ENCODE measurements at regions not wholly inside any gene's neighbourhood (a gene's known extent, or its start where the extent isn't known, plus 50 kb on each side); places are given as distances from the start of the nearest gene placed in this dataset.

DNA sequence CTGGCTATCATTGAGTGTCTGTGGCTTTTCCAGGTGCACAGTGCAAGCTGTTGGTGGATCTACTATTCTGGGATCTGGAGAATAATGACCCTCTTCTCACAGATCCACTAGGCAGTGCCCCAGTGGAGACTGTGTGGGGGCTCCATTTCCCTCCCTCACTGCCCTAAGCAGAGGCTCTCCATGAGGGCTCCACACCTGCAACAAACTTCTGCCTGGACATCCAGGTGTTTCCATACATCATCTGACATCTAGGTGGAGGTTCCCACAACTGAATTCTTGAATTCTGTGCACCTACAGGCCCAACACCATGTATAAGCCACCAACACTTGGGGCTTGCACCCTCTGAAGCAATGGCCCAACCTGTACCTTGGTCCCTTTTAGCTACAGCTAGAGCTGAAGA is 775.4 kb upstream of the CDH2 start:
- Histone ChIP-seq H3K27me3 (no peaks in the 10 kb centered on the region), H3K4me3 (no peak overlapping the region), H3K36me3 (no peaks in the 10 kb centered on the region), H3K27ac (no peak overlapping the region), H3K4me1 (ENCODE audit: low read depth) (no peaks in the 10 kb centered on the region), H3K9me3 (ENCODE audit: low read depth) (no peaks in the 10 kb centered on the region)
- TF ChIP-seq, protein P1, sequence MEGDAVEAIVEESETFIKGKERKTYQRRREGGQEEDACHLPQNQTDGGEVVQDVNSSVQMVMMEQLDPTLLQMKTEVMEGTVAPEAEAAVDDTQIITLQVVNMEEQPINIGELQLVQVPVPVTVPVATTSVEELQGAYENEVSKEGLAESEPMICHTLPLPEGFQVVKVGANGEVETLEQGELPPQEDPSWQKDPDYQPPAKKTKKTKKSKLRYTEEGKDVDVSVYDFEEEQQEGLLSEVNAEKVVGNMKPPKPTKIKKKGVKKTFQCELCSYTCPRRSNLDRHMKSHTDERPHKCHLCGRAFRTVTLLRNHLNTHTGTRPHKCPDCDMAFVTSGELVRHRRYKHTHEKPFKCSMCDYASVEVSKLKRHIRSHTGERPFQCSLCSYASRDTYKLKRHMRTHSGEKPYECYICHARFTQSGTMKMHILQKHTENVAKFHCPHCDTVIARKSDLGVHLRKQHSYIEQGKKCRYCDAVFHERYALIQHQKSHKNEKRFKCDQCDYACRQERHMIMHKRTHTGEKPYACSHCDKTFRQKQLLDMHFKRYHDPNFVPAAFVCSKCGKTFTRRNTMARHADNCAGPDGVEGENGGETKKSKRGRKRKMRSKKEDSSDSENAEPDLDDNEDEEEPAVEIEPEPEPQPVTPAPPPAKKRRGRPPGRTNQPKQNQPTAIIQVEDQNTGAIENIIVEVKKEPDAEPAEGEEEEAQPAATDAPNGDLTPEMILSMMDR (IDR thresholded peaks at IDR 0.05; ENCODE audit: low read depth, low read length), result no peak
- no peak for DNase-seq (ENCODE audit: low read depth in 1 of 2, low spot score in 1 of 2)

DNA sequence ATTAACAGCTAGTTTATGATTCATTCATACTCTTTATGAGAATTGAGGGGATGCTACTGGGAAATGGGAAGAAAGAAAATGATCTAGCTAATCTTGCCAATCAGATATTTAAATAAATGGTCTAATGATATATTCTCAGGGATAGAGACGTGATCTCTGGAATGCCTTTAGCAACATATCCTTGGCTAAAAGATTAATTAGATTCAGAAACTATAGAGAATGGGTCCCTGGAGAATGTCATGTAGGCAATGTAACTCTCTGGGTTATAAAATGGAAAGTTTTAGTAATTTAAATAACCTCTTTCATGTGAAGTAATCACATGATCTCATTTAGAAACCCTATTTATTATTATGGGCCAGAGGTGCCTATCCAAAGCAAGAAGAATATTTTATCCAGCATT is 771.0 kb upstream of the CDH2 start:
- H3K4me1 ChIP-seq (ENCODE audit: low read depth), result no peaks in the 10 kb centered on the region
- H3K36me3 ChIP-seq, result no peaks in the 10 kb centered on the region
- H3K4me3 ChIP-seq, result no peak overlapping the region
- TF ChIP-seq, protein P1 (IDR thresholded peaks at IDR 0.05; ENCODE audit: low read depth, low read length), result no peak
- H3K27ac ChIP-seq, result no peak overlapping the region
- H3K27me3 ChIP-seq, result no peaks in the 10 kb centered on the region
- no peaks in the 10 kb centered on the region for H3K9me3 ChIP-seq (ENCODE audit: low read depth)
- no peak for DNase-seq (ENCODE audit: low read depth in 1 of 2, low spot score in 1 of 2)

DNA sequence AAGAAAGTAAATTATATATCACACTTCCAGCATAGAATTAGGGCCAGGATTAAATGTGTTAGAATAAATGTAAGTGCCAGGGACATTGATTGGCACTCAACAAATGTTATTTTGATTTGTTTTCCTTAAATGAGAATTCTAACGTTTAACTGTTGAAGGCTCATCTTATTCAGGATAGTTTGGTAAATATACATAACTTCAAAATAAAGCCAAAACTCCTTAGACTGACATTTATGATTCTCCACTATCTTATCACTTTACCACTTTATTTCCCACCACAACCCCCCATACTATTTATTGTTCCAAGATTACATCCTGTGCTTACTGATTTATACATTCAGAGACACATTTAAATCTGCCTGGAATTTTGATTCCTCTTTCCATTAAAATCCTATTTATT is 769.5 kb upstream of the CDH2 start:
- DNase-seq (ENCODE audit: low read depth in 1 of 2, low spot score in 1 of 2), result no peak
- H3K4me1 ChIP-seq (ENCODE audit: low read depth), result no peaks in the 10 kb centered on the region
- H3K27me3 ChIP-seq, result no peaks in the 10 kb centered on the region
- H3K4me3 ChIP-seq, result no peak overlapping the region
- H3K9me3 ChIP-seq (ENCODE audit: low read depth), result no peaks in the 10 kb centered on the region
- TF ChIP-seq, protein P1 (IDR thresholded peaks at IDR 0.05; ENCODE audit: low read depth, low read length), result no peak
- no peaks in the 10 kb centered on the region for H3K36me3 ChIP-seq
- no peak overlapping the region for H3K27ac ChIP-seq

DNA sequence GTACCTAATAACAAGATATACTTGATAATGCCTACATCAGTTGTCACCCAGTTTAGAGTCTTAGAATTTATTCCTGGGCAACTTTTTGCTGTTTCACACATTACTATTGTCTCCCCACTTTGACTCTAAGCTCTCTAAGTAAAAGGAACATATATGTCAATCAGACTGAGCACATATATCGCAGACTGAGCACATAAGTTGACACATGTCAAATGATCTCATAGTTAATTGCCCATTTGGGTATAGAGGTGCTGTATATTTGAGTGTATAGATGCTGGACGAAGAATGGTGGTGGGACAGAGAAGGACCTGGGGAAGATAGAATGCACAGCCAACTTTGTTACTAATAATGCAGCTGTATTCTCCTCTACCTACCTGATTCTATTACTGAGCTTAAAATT is 746.0 kb upstream of the CDH2 start:
- DNase-seq (ENCODE audit: low read depth in 1 of 2, low spot score in 1 of 2), result no peak
- Histone ChIP-seq H3K27ac (no peak overlapping the region), H3K9me3 (ENCODE audit: low read depth) (no peaks in the 10 kb centered on the region), H3K27me3 (no peaks in the 10 kb centered on the region), H3K36me3 (no peaks in the 10 kb centered on the region), H3K4me3 (no peak overlapping the region), H3K4me1 (ENCODE audit: low read depth) (no peaks in the 10 kb centered on the region)
- TF ChIP-seq, protein P1 (IDR thresholded peaks at IDR 0.05; ENCODE audit: low read depth, low read length), result no peak

DNA sequence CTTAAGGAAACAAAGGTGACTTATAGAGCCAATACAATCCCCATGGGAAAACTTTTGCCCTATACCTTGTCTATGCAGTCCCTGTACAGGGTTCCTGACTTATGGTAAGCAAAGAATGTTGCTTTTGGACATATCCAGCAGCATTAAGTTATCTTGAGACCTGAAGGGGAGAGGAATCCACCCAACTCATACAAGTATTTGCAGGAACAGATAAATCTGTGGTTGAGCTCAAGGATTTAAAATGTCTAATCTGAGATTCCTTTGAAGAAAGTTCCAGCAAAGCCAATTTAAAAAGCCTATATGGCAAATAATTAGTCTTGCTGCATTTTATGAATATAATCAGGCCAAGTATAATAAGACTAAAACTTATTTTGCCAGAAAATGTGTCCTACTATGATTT is 739.5 kb upstream of the CDH2 start:
- TF ChIP-seq, protein P1 (IDR thresholded peaks at IDR 0.05; ENCODE audit: low read depth, low read length), result no peak
- no peaks in the 10 kb centered on the region for H3K36me3 ChIP-seq
- no peaks in the 10 kb centered on the region for H3K4me1 ChIP-seq (ENCODE audit: low read depth)
- no peaks in the 10 kb centered on the region for H3K9me3 ChIP-seq (ENCODE audit: low read depth)
- no peaks in the 10 kb centered on the region for H3K27me3 ChIP-seq
- no peak overlapping the region for H3K4me3 ChIP-seq
- no peak overlapping the region for H3K27ac ChIP-seq
- peak in 1 of 2 donors; percentile 4 for DNase-seq (ENCODE audit: low read depth in 1 of 2, low spot score in 1 of 2)

DNA sequence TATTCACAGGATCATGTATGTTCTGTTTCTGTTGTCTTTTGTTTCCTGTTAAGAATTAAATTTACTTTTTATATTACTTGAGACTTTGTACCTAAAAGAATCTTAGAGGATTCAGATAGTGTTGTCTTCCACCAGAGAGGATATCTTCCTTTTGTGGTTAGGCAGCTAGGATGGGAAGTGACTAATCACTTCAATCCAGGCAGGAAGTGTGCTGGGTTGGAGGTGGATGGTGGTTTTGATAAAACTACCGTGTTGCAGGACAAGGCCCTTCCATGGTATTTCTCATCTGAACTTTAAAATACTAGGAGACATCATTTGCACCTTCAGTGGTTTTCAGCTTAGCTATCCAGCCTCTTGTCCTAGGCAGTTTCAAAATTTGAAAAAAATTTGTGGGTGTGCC is 728.6 kb upstream of the CDH2 start:
- DNase-seq (ENCODE audit: low read depth in 1 of 2, low spot score in 1 of 2), result peak in 1 of 2 donors; percentile 67
- Histone ChIP-seq H3K27me3 (no peaks in the 10 kb centered on the region), H3K36me3 (no peaks in the 10 kb centered on the region), H3K9me3 (ENCODE audit: low read depth) (no peaks in the 10 kb centered on the region), H3K4me3 (no peak overlapping the region), H3K4me1 (ENCODE audit: low read depth) (no peaks in the 10 kb centered on the region), H3K27ac (no peak overlapping the region)
- TF ChIP-seq, protein P1 (IDR thresholded peaks at IDR 0.05; ENCODE audit: low read depth, low read length), result no peak
